GM12891 (cell line): ENCODE measurements at regions not wholly inside any gene's neighbourhood (a gene's known extent, or its start where the extent isn't known, plus 50 kb on each side); places are given as distances from the start of the nearest gene placed in this dataset.

Source experiments
- POLR2A ChIP-seq: IDR thresholded peaks from 2 replicates; pipeline ENCODE4 v1.6.1; 2011; ENCODE audit warnings: low read depth, low read length, control low read depth
- POLR2AphosphoS5 ChIP-seq: IDR thresholded peaks from 2 replicates; pipeline ENCODE4 v1.6.1; 2011; ENCODE audit warnings: low read depth, low read length, control low read depth
- POU2F2 ChIP-seq: IDR thresholded peaks from 2 replicates; pipeline ENCODE4 v1.6.1; 2011; ENCODE audit warnings: low read depth, mild to moderate bottlenecking, control low read depth, low read length, moderate library complexity
- TAF1 ChIP-seq: IDR thresholded peaks from 2 replicates; pipeline ENCODE4 v1.6.1; 2011; ENCODE audit warnings: low read depth, low read length, control low read depth

DNA sequence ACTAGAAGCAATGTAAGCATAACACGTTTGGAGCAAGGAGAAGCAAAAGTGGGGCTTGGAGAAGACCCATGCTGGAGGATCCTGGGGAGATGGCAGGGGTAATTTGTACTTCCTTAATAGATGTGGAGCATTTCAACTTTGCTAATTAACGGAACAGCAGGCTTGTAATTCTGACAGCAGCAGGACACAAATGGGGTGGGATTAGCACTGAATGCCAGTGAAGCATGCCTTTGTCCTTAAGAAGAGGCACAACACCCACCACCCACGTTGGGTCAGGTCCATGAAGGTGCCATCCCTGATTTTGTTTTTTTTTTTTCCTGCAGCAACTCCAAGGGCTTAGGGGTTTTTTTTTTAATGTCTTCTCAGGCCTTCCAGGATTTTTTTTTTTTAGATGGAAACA, 231.9 kb upstream of the ROPN1 start:
- TF ChIP-seq TAF1 (no peak), POLR2AphosphoS5 (no peak), POLR2A (no peak), POU2F2 (no peak)
